ENCODE measurements at regions not wholly inside any gene's neighbourhood (a gene's known extent, or its start where the extent isn't known, plus 50 kb on each side); places are given as distances from the start of the nearest gene placed in this dataset.

DNA sequence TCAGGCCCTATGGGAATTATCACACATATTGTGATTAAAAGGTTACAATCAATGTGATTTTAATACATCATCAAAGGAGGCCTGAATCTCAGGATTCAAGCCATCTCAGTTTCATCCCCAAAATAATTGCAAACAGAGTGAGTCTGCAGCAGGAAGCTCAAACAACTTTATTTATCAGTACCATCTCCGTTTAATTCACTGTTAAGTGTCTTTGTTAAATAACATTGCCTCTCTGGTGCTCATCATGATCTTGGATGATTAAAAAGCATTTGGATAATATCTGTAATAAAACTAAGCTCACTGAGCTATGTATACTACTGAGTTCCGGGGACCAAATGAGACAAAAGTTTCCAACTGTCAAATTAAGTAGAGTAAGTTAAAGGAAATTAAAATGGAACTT lies 817.8 kb upstream of the CNTNAP5 start:
- Mint-ChIP-seq H3K4me1 (no peaks in the 10 kb centered on the region), H3K27ac (no peak overlapping the region), H3K9me3 (ENCODE audit: low read depth) (peaks cover 7% of the 10 kb centered on the region), H3K27me3 (no peaks in the 10 kb centered on the region), H3K36me3 (no peaks in the 10 kb centered on the region), H3K4me3 (no peak overlapping the region)
- no peak for DNase-seq
- CTCF ChIA-PET, result no interaction called here
- no peak for ATAC-seq

DNA sequence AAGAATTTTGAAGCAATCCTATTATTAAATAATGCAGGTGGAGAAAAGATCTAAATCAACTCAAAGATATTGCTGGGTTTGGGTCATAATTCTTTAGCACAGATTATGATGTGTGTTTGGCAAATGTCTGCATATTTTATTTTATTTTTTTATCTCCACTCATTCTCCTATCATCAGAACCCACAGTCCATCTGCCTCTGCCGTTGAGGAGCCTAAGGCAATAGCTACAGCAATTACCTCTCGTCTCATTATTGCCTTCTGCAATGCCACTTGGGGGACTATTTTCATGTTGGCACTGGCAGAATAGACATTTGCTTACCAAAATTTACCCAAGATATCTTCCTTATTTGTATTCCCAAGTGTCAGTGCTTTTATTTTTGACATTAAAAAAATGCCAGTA lies 815.9 kb upstream of the CNTNAP5 start:
- Mint-ChIP-seq H3K4me3 (no peak overlapping the region), H3K4me1 (no peaks in the 10 kb centered on the region), H3K27ac (no peak overlapping the region), H3K9me3 (ENCODE audit: low read depth) (peaks cover 7% of the 10 kb centered on the region), H3K36me3 (no peaks in the 10 kb centered on the region), H3K27me3 (no peaks in the 10 kb centered on the region)
- ATAC-seq (no peak), DNase-seq (no peak)
- CTCF ChIA-PET, result no interaction called here

DNA sequence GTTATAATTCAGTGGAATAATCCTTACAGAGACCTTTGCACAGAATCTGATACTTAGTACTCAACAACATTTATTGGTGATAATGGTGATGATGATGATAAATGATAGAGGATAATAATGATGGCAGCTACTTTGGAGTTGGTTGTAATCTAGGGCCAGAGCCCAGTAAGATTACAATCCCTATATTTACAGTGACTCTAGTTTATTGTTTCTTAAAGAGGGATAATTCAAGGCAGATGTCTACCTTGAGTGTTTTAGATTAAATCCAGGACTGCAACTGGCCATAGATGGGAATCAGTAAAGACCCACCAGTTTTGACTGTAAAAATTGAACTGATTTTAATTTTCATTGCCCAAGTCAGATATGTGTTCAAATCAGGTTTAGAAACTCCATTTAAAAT lies 813.9 kb upstream of the CNTNAP5 start:
- CTCF ChIA-PET, result no interaction called here
- no peaks in the 10 kb centered on the region for H3K4me1 Mint-ChIP-seq
- no peak overlapping the region for H3K27ac Mint-ChIP-seq
- H3K27me3 Mint-ChIP-seq, result no peaks in the 10 kb centered on the region
- no peaks in the 10 kb centered on the region for H3K36me3 Mint-ChIP-seq
- DNase-seq (no peak), ATAC-seq (no peak)
- peaks cover 12% of the 10 kb centered on the region for H3K9me3 Mint-ChIP-seq (ENCODE audit: low read depth)
- H3K4me3 Mint-ChIP-seq, result no peak overlapping the region

DNA sequence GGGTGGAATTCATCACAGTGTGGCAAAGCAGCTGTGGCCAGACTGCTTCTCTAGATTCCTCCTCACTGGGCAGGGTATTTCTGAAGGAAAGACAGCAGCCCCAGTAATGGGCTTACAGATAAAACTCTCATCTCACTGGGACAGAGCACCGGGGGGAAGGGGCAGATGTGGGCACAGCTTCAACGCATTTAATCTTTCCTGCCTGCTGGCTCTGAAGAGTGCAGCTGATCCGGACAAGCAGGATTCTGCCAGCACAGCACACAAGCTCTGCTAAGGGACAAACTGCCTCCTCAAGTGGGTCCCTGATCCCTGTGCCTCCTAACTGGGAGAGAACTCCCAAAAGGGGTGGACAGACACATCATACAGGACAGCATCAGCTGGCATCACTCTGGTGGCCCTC lies 779.9 kb upstream of the CNTNAP5 start:
- Mint-ChIP-seq H3K9me3 (ENCODE audit: low read depth) (peaks cover 10% of the 10 kb centered on the region), H3K4me3 (no peak overlapping the region), H3K4me1 (no peaks in the 10 kb centered on the region), H3K36me3 (no peaks in the 10 kb centered on the region), H3K27me3 (no peaks in the 10 kb centered on the region), H3K27ac (no peak overlapping the region)
- CTCF ChIA-PET, result no interaction called here
- DNase-seq (no peak), ATAC-seq (no peak)

DNA sequence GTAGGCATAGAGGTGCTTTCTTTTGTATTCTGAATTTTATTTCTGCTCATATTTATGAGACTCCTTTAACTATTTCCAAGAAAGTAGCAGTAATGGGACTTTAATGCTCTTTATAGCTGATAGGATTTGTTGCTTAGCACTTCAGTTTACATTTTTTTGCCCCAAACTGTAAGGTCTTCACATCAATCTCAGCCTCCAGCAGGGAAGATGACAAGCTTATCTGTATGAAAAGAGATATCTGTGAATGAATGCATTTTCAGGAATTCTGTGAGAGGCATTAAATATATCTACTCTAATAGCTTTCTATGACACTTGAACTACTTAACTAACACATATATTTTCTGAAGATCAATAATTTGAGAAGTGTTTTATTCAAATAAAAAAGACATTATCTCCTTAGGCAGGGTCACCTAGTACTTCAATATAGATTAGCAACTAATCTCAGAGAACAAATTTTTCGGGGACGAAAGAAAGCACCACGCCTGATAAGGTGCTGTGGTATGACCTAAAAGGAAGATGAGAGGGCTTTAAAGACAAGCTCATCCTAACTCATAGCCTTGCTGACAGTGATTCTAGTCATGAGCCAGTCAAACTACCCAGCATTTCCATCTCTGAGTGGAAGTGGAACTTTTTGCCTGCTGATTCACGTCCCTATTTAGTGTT lies 766.1 kb upstream of the CNTNAP5 start:
- no peaks in the 10 kb centered on the region for H3K27me3 Mint-ChIP-seq
- H3K4me3 Mint-ChIP-seq, result no peak overlapping the region
- peaks cover 5% of the 10 kb centered on the region for H3K9me3 Mint-ChIP-seq (ENCODE audit: low read depth)
- no peak for DNase-seq
- CTCF ChIA-PET, result no interaction called here
- H3K4me1 Mint-ChIP-seq, result no peaks in the 10 kb centered on the region
- no peaks in the 10 kb centered on the region for H3K36me3 Mint-ChIP-seq
- no peak for ATAC-seq
- H3K27ac Mint-ChIP-seq, result no peak overlapping the region

DNA sequence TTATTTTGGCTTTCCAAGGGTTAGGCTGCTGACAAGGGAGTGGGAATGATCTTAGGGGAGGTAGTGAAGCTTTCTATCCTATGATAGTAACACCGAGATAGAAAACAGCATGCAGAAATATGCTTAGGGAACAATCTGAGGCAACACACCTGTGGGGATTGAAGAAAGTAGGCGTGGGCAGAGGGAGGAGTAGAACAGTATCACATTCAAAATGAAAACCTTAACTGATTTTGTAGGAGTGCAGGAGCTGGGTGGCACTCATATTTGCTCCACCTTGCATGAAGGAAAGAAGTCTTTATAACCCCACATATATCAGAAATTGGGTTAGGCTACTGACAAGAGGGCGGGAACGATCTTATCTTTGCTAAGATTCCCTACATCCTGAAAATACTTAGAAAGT lies 762.2 kb upstream of the CNTNAP5 start:
- no peaks in the 10 kb centered on the region for H3K27me3 Mint-ChIP-seq
- H3K36me3 Mint-ChIP-seq, result no peaks in the 10 kb centered on the region
- no peak overlapping the region for H3K4me3 Mint-ChIP-seq
- H3K4me1 Mint-ChIP-seq, result no peaks in the 10 kb centered on the region
- no peak overlapping the region for H3K27ac Mint-ChIP-seq
- DNase-seq (no peak), ATAC-seq (no peak)
- H3K9me3 Mint-ChIP-seq (ENCODE audit: low read depth), result peaks cover 13% of the 10 kb centered on the region
- CTCF ChIA-PET, result no interaction called here

DNA sequence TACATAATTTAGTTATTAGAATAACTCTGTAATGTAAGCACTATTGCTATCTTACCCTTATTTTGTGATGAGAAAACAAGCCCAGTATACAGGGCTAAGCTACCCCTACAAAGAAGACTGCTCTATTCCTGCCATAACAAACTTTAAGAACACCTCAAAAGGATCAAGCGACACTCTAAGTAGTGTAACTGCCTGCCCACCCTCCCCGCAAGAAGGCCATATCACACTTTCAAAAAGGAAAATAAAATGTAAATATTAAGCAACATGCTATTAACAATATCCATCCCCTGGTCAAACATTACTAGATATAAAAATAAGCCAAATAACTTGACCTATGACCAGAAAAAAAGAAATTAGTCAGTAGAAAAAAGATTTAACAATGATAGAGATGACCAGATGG lies 741.7 kb upstream of the CNTNAP5 start:
- Mint-ChIP-seq H3K27me3 (no peaks in the 10 kb centered on the region), H3K4me1 (no peaks in the 10 kb centered on the region), H3K9me3 (ENCODE audit: low read depth) (peaks cover 12% of the 10 kb centered on the region), H3K27ac (no peak overlapping the region), H3K4me3 (no peak overlapping the region), H3K36me3 (no peaks in the 10 kb centered on the region)
- ATAC-seq, result no peak
- no peak for DNase-seq
- CTCF ChIA-PET, result no interaction called here

DNA sequence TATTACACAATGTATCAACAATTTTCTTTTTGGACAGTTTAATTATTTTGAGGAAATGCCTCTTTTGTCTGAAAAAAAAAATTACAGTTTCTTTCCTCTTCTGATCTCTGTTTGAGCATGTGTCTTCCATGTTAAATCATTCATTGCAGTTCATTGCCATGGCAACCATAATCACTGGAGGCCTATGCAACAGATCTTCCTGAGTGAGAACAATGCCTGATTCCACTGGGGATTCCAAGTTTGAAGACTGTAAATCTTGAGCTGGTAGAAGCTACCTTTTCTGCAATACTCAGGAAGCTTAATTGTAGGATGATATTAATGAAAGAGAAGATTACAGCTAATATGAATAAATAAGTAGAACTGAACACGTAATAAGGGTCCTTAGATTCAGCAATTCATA lies 721.4 kb upstream of the CNTNAP5 start:
- CTCF ChIA-PET, result no interaction called here
- no peaks in the 10 kb centered on the region for H3K4me1 Mint-ChIP-seq
- no peaks in the 10 kb centered on the region for H3K27me3 Mint-ChIP-seq
- DNase-seq (no peak), ATAC-seq (no peak)
- H3K4me3 Mint-ChIP-seq, result no peak overlapping the region
- H3K27ac Mint-ChIP-seq, result no peak overlapping the region
- peaks cover 10% of the 10 kb centered on the region for H3K9me3 Mint-ChIP-seq (ENCODE audit: low read depth)
- no peaks in the 10 kb centered on the region for H3K36me3 Mint-ChIP-seq
